ENCODE measurements at regions not wholly inside any gene's neighbourhood (a gene's known extent, or its start where the extent isn't known, plus 50 kb on each side); places are given as distances from the start of the nearest gene placed in this dataset.
A peak's percentile ranks its signal among the peaks of the same experiment; 100 is the strongest.

DNA sequence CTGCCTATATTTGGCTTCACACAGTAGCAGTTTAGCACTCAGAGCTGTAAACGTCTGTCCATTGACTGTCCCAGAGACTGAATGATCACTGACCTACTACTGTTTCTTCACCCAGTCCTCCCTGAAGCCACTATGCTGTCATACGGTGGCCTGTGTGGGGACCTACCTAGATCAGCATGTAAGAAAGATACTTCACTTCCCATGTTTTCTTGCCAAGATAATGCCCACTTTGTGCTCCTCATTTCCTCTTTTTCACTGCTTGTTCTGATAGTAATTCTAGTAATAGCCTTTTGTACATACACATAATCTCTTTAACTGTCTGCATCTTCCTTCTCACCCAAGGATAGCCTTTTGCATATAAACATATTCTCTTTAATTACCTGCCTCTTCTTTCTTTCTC is 109.9 kb upstream of the TIAM2 start:
- Mint-ChIP-seq H3K4me3 (no peak overlapping the region), H3K27ac (ENCODE audit: unreplicated experiment) (peak overlapping the region; percentile 1), H3K36me3 (ENCODE audit: low read depth) (peaks cover 19% of the 10 kb centered on the region), H3K9me3 (no peaks in the 10 kb centered on the region), H3K27me3 (ENCODE audit: low read depth) (no peaks in the 10 kb centered on the region), H3K4me1 (peaks cover 8% of the 10 kb centered on the region)
- TF ChIP-seq, protein P1, sequence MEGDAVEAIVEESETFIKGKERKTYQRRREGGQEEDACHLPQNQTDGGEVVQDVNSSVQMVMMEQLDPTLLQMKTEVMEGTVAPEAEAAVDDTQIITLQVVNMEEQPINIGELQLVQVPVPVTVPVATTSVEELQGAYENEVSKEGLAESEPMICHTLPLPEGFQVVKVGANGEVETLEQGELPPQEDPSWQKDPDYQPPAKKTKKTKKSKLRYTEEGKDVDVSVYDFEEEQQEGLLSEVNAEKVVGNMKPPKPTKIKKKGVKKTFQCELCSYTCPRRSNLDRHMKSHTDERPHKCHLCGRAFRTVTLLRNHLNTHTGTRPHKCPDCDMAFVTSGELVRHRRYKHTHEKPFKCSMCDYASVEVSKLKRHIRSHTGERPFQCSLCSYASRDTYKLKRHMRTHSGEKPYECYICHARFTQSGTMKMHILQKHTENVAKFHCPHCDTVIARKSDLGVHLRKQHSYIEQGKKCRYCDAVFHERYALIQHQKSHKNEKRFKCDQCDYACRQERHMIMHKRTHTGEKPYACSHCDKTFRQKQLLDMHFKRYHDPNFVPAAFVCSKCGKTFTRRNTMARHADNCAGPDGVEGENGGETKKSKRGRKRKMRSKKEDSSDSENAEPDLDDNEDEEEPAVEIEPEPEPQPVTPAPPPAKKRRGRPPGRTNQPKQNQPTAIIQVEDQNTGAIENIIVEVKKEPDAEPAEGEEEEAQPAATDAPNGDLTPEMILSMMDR (conservative IDR thresholded peaks at IDR 0.05): no peak
- no peak for DNase-seq (ENCODE audit: low read depth, low spot score)

DNA sequence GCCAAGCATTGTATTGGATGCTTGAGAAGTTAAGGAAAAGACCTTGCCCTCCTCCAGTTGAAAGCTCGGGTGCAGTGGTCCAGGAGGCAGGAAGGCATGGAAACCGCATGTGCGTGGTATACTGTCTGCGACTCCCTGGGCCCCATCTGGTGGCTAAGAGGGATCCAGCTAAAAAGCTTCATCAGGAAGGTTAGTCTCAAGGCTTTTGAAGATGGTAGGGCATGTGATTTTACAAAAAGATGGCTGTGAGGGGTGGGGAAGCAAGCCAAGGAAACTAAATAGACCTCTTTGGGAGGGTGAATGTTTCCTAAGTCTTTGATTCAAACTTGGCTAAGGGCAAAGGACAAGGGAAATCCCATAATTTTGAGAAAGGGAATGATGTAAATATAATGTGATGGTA is 109.1 kb upstream of the TIAM2 start:
- DNase-seq (ENCODE audit: low read depth, low spot score): no peak
- Mint-ChIP-seq H3K4me1 (peaks cover 8% of the 10 kb centered on the region), H3K36me3 (ENCODE audit: low read depth) (peaks cover 19% of the 10 kb centered on the region), H3K4me3 (no peak overlapping the region), H3K27ac (ENCODE audit: unreplicated experiment) (no peak overlapping the region), H3K27me3 (ENCODE audit: low read depth) (no peaks in the 10 kb centered on the region), H3K9me3 (no peaks in the 10 kb centered on the region)
- TF ChIP-seq, protein P1 (conservative IDR thresholded peaks at IDR 0.05): no peak

DNA sequence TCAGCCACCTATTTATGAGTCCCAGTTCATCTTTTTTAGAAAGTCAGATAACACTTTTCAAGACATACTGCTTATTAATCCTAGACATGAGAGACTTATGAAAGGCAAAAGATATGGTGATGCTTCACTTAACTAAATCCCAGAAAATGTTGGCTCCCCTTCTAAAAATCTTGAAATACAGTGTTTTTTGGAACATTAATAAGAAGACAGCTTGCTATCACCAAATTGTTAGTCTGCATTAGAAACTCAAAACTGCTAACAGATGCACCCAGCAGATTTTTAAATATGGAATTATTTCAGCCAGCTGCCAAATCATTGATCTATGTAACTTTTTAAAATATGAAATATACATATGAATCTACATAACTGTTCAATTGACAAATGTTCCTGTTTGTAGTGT is 108.6 kb upstream of the TIAM2 start:
- Mint-ChIP-seq H3K4me3 (no peak overlapping the region), H3K9me3 (no peaks in the 10 kb centered on the region), H3K4me1 (peaks cover 8% of the 10 kb centered on the region), H3K27ac (ENCODE audit: unreplicated experiment) (no peak overlapping the region), H3K36me3 (ENCODE audit: low read depth) (peaks cover 19% of the 10 kb centered on the region), H3K27me3 (ENCODE audit: low read depth) (no peaks in the 10 kb centered on the region)
- TF ChIP-seq, protein P1 (conservative IDR thresholded peaks at IDR 0.05): no peak
- DNase-seq (ENCODE audit: low read depth, low spot score): no peak

DNA sequence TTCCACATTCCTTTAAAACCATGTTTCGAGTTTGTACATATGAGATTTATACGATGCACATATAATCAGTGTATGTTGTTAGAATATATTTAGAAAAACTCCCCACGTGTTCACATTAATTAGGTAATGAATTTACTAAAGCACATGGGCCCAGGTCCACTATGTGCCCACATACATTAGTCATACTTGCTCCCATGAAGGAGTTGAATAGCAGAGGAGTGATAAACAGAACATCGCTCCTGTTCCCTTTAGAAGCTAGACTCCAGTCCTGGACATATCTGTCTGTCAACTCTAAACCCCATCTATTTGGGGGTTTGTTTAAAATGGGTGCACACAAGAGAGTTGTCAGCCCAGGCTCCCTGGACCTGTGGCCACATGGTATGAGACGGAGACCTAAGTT is 108.1 kb upstream of the TIAM2 start:
- Mint-ChIP-seq H3K4me3 (no peak overlapping the region), H3K27ac (ENCODE audit: unreplicated experiment) (no peak overlapping the region), H3K4me1 (peaks cover 7% of the 10 kb centered on the region), H3K36me3 (ENCODE audit: low read depth) (peaks cover 19% of the 10 kb centered on the region), H3K27me3 (ENCODE audit: low read depth) (no peaks in the 10 kb centered on the region), H3K9me3 (no peaks in the 10 kb centered on the region)
- TF ChIP-seq, protein P1 (conservative IDR thresholded peaks at IDR 0.05): no peak
- no peak for DNase-seq (ENCODE audit: low read depth, low spot score)

DNA sequence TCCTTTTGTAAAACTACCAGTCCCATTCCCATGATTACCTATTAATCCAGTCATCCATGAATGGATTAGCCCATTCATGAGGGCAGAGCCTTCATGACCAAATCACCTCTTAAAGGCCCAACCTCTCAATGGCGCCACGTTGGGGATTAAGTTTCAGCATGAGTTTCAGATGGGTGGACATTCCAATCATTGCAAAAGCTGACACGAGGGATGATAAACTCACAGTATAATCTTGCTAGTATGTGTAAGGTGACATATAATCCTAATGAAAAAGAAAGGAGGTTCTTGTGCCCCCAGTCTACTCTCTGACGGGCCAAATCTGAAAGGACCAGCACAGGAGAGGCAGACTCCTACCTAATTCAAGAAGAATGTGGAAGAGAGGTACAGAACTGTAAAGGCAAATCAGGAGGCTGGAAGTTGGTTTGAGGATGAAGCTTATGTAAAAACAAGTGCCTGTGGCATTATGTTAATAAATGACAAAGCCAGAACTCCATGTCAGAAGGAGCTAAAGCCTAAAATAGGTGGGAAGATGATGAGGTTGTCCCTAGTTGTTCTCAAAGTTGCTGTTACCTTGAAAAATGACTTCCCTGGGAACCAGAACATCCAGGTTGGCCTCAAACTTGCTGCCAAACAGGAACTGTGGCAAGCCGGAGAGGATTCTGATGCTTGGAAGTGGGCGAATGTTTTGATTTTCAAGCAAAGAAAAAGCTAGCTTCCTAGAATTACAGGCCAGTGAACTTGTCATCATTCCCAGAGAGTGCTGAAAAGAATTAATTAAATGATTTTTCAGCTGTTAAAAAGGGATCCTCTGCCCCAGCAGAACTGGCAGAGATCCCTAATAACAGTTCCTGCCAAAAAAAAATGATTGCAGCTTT is 106.5 kb upstream of the TIAM2 start:
- no peaks in the 10 kb centered on the region for H3K9me3 Mint-ChIP-seq
- H3K36me3 Mint-ChIP-seq (ENCODE audit: low read depth): peaks cover 10% of the 10 kb centered on the region
- DNase-seq (ENCODE audit: low read depth, low spot score): no peak
- H3K4me1 Mint-ChIP-seq: peaks cover 5% of the 10 kb centered on the region
- H3K27ac Mint-ChIP-seq (ENCODE audit: unreplicated experiment): no peak overlapping the region
- TF ChIP-seq, protein P1 (conservative IDR thresholded peaks at IDR 0.05): no peak
- no peaks in the 10 kb centered on the region for H3K27me3 Mint-ChIP-seq (ENCODE audit: low read depth)
- no peak overlapping the region for H3K4me3 Mint-ChIP-seq

Measured in neural crest cell (in vitro differentiated cells).